Neural crest cell (in vitro differentiated cells): ENCODE measurements at regions not wholly inside any gene's neighbourhood (a gene's known extent, or its start where the extent isn't known, plus 50 kb on each side); places are given as distances from the start of the nearest gene placed in this dataset.
A peak's percentile ranks its signal among the peaks of the same experiment; 100 is the strongest.

ENCODE experiments used
- DNase-seq: peaks from one replicate; pipeline ENCODE4 v3.0.0; 2021; ENCODE audit warnings: low read depth, mixed read lengths, low spot score
- H3K27ac Mint-ChIP-seq: one replicate; pipeline ENCODE4 v1.8.0; 2021; ENCODE audit warnings: mild to moderate bottlenecking, mixed read lengths; ENCODE audit not compliant: unreplicated experiment
- H3K27me3 Mint-ChIP-seq: 2 replicates; pipeline ENCODE4 v1.8.0; 2021; ENCODE audit warnings: low read depth, mild to moderate bottlenecking, mixed read lengths
- H3K36me3 Mint-ChIP-seq: 2 replicates; pipeline ENCODE4 v1.8.0; 2021; ENCODE audit warnings: low read depth, mild to moderate bottlenecking, mixed read lengths
- H3K4me1 Mint-ChIP-seq: 2 replicates; pipeline ENCODE4 v1.8.0; 2021; ENCODE audit warnings: mixed read lengths
- H3K4me3 Mint-ChIP-seq: one replicate; pipeline ENCODE4 v1.8.0; 2021; ENCODE audit warnings: mild to moderate bottlenecking, mixed read lengths
- H3K9me3 Mint-ChIP-seq: 2 replicates; pipeline ENCODE4 v1.8.0; 2021; ENCODE audit warnings: mixed read lengths
- CTCF ChIP-seq: fragments of 200-600 bp; sonication (generic); conservative IDR thresholded peaks from 2 replicates; pipeline ENCODE4 v1.5.0; 2021; ENCODE audit warnings: antibody characterized with exemption, mild to moderate bottlenecking

- Mint-ChIP-seq H3K27ac (no peak overlapping the region), H3K9me3 (no peaks in the 10 kb centered on the region), H3K27me3 (peaks cover 5% of the 10 kb centered on the region), H3K36me3 (no peaks in the 10 kb centered on the region), H3K4me1 (peaks cover 27% of the 10 kb centered on the region), H3K4me3 (no peak overlapping the region)
- no peak for DNase-seq
- no peak for TF ChIP-seq CTCF
Measured at GRCh38 chr5:160504906-160505305, 83.3 kb downstream of the PTTG1 start.

- Mint-ChIP-seq H3K27me3 (peaks cover 5% of the 10 kb centered on the region), H3K4me1 (peaks cover 24% of the 10 kb centered on the region), H3K4me3 (no peak overlapping the region), H3K36me3 (no peaks in the 10 kb centered on the region), H3K27ac (peak overlapping the region; percentile 25), H3K9me3 (no peaks in the 10 kb centered on the region)
- peak; percentile 27 for DNase-seq
- no peak for TF ChIP-seq CTCF
Measured at GRCh38 chr5:160506006-160507004, 84.7 kb downstream of the PTTG1 start.

- no peaks in the 10 kb centered on the region for H3K36me3 Mint-ChIP-seq
- peaks cover 7% of the 10 kb centered on the region for H3K27me3 Mint-ChIP-seq
- H3K27ac Mint-ChIP-seq, result peak overlapping the region; percentile 17
- no peak for DNase-seq
- H3K9me3 Mint-ChIP-seq, result no peaks in the 10 kb centered on the region
- H3K4me3 Mint-ChIP-seq, result no peak overlapping the region
- no peak for TF ChIP-seq CTCF
- peaks cover 24% of the 10 kb centered on the region for H3K4me1 Mint-ChIP-seq
Measured at GRCh38 chr5:160507221-160507721, 85.6 kb downstream of the PTTG1 start.

GRCh38 chr5:160508780-160509361, 87.2 kb downstream of the PTTG1 start:
- Mint-ChIP-seq H3K9me3 (no peaks in the 10 kb centered on the region), H3K27ac (no peak overlapping the region), H3K4me3 (no peak overlapping the region), H3K4me1 (peaks cover 24% of the 10 kb centered on the region), H3K27me3 (peaks cover 8% of the 10 kb centered on the region), H3K36me3 (no peaks in the 10 kb centered on the region)
- peak; percentile 67 for DNase-seq
- peak; percentile 90 for TF ChIP-seq CTCF

GRCh38 chr5:160511280-160511929, 89.8 kb downstream of the PTTG1 start:
- Mint-ChIP-seq H3K4me3 (no peak overlapping the region), H3K4me1 (peaks cover 15% of the 10 kb centered on the region), H3K9me3 (no peaks in the 10 kb centered on the region), H3K36me3 (no peaks in the 10 kb centered on the region), H3K27me3 (peaks cover 12% of the 10 kb centered on the region), H3K27ac (peak overlapping the region; percentile 16)
- no peak for DNase-seq
- TF ChIP-seq CTCF, result no peak
